A549 (cell line): ENCODE measurements at regions not wholly inside any gene's neighbourhood (a gene's known extent, or its start where the extent isn't known, plus 50 kb on each side); places are given as distances from the start of the nearest gene placed in this dataset.

Source experiments
- EP300 ChIP-seq, 2 experiments: fragments of >200 bp; sonication (Bioruptor Twin); formaldehyde crosslinking; IDR thresholded peaks; 2 replicates in 1 of 2; 3 replicates in 1 of 2; pipeline ENCODE4 v1.6.1; 2016 to 2017
- ESRRA ChIP-seq: fragments of 150-350 bp; IDR thresholded peaks from 2 replicates; pipeline ENCODE4 v1.6.1; 2014; ENCODE audit warnings: mild to moderate bottlenecking, low read length, borderline replicate concordance
- HDAC2 ChIP-seq: fragments of 200-600 bp; sonication (generic); IDR thresholded peaks from 2 replicates; pipeline ENCODE4 v1.6.1; 2016
- JUN ChIP-seq, 2 experiments: fragments of >200 bp; sonication (Bioruptor Twin); formaldehyde crosslinking; IDR thresholded peaks; 2 replicates in 1 of 2; 3 replicates in 1 of 2; pipeline ENCODE4 v1.6.1; 2016 to 2017
- MAFK ChIP-seq: fragments of 450-650 bp; IDR thresholded peaks from 2 replicates; pipeline ENCODE4 v1.6.1; 2014; ENCODE audit not compliant: partially characterized antibody
- POLR2A ChIP-seq: IDR thresholded peaks from 2 replicates; pipeline ENCODE4 v1.6.1; 2012; ENCODE audit warnings: mild to moderate bottlenecking, low read length
- POLR2AphosphoS2 ChIP-seq: conservative IDR thresholded peaks from 2 replicates; pipeline ENCODE4 v1.6.1; 2012; ENCODE audit warnings: low read length, improper control_type of control experiment, inconsistent platforms
- RAD21 ChIP-seq, 2 experiments: fragments of >200 bp in 1 of 2; sonication (Bioruptor Twin) in 1 of 2; formaldehyde crosslinking in 1 of 2; IDR thresholded peaks in 1 of 2; conservative IDR thresholded peaks in 1 of 2; 2 replicates in 1 of 2; 3 replicates in 1 of 2; pipeline ENCODE4 v1.6.1; 2012 to 2018; ENCODE audit warnings: inconsistent platforms in 1 of 2
- ZNF302 ChIP-seq: fragments of 250-450 bp; sonication (Bioruptor Pico); IDR thresholded peaks from 2 replicates; pipeline ENCODE4 v1.9.0; 2021; ENCODE audit warnings: inconsistent platforms, mild to moderate bottlenecking, moderate library complexity
- TF ChIP-seq, protein P1 (sequence below): fragments of >200 bp; sonication (Bioruptor Twin); formaldehyde crosslinking; IDR thresholded peaks from 3 replicates; pipeline ENCODE4 v1.5.1; 2016

DNA sequence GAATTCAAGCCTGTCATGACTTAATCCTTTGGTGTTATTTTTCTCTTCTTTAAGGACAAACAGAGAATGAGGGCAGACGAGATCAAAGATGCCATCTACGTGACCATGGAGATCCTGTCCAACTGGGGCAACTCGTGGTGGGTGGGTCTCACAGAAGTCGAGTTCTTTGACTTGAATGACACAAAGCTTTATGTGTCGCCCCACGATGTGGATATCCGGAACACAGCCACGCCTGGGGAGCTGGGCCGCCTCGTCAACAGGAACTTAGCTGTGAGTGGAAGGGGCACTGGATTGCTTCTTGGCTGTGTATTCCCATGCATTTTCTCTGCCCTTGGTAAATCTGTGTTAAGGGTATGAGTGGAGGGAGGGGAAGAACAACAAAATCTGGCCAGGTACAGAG is 158.7 kb downstream of the KATNIP start:
- TF ChIP-seq, protein P1, sequence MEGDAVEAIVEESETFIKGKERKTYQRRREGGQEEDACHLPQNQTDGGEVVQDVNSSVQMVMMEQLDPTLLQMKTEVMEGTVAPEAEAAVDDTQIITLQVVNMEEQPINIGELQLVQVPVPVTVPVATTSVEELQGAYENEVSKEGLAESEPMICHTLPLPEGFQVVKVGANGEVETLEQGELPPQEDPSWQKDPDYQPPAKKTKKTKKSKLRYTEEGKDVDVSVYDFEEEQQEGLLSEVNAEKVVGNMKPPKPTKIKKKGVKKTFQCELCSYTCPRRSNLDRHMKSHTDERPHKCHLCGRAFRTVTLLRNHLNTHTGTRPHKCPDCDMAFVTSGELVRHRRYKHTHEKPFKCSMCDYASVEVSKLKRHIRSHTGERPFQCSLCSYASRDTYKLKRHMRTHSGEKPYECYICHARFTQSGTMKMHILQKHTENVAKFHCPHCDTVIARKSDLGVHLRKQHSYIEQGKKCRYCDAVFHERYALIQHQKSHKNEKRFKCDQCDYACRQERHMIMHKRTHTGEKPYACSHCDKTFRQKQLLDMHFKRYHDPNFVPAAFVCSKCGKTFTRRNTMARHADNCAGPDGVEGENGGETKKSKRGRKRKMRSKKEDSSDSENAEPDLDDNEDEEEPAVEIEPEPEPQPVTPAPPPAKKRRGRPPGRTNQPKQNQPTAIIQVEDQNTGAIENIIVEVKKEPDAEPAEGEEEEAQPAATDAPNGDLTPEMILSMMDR, result no peak
- TF ChIP-seq JUN (IDR thresholded peaks at IDR 0.05), result no peak
- TF ChIP-seq POLR2A, result no peak
- no peak for TF ChIP-seq ZNF302 (CRISPR knock-in tag)
- no peak for TF ChIP-seq POLR2AphosphoS2
- TF ChIP-seq RAD21 (conservative IDR thresholded peaks at IDR 0.05 in 1 of 2, IDR thresholded peaks at IDR 0.05 in 1 of 2), result no peak
- TF ChIP-seq MAFK, result no peak
- TF ChIP-seq HDAC2, result no peak
- TF ChIP-seq EP300 (IDR thresholded peaks at IDR 0.05), result no peak
- TF ChIP-seq ESRRA, result no peak
